ENCODE measurements at regions not wholly inside any gene's neighbourhood (a gene's known extent, or its start where the extent isn't known, plus 50 kb on each side); places are given as distances from the start of the nearest gene placed in this dataset.

GRCh38 chr6:103797738-103798137, 1062.0 kb downstream of the HACE1 start:
- no peak for TF ChIP-seq GABPA (IDR thresholded peaks at IDR 0.05 in 1 of 2, conservative IDR thresholded peaks at IDR 0.05 in 1 of 2)
- no peak for TF ChIP-seq CTCF (IDR thresholded peaks at IDR 0.05; ENCODE audit: low read depth, low read length, missing input control)
- TF ChIP-seq, protein P1, sequence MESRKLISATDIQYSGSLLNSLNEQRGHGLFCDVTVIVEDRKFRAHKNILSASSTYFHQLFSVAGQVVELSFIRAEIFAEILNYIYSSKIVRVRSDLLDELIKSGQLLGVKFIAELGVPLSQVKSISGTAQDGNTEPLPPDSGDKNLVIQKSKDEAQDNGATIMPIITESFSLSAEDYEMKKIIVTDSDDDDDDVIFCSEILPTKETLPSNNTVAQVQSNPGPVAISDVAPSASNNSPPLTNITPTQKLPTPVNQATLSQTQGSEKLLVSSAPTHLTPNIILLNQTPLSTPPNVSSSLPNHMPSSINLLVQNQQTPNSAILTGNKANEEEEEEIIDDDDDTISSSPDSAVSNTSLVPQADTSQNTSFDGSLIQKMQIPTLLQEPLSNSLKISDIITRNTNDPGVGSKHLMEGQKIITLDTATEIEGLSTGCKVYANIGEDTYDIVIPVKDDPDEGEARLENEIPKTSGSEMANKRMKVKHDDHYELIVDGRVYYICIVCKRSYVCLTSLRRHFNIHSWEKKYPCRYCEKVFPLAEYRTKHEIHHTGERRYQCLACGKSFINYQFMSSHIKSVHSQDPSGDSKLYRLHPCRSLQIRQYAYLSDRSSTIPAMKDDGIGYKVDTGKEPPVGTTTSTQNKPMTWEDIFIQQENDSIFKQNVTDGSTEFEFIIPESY (IDR thresholded peaks at IDR 0.05), result no peak
- TF ChIP-seq YY1 (IDR thresholded peaks at IDR 0.05), result no peak
- TF ChIP-seq, protein P2, sequence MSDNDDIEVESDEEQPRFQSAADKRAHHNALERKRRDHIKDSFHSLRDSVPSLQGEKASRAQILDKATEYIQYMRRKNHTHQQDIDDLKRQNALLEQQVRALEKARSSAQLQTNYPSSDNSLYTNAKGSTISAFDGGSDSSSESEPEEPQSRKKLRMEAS (IDR thresholded peaks at IDR 0.05), result no peak
- no peak for TF ChIP-seq SP1 (IDR thresholded peaks at IDR 0.05)

All from liver (tissue), 3 donors.